Mesothelial cell of epicardium (in vitro differentiated cells): ENCODE measurements at regions not wholly inside any gene's neighbourhood (a gene's known extent, or its start where the extent isn't known, plus 50 kb on each side); places are given as distances from the start of the nearest gene placed in this dataset.
"Not testable (repeated sequence)": the region's sequence is repeated elsewhere in the genome, so short reads cannot be mapped to it uniquely, and the experiment has no call there.

Experiments
- DNase-seq, 2 experiments: peaks; one replicate each; pipeline ENCODE4 v3.0.0; 2021; ENCODE audit warnings: low spot score in 2 of 2; ENCODE audit not compliant: unreplicated experiment in 2 of 2
- H3K27ac Mint-ChIP-seq: 2 replicates; pipeline ENCODE4 v1.8.0; 2021; ENCODE audit warnings: mixed read lengths
- H3K27me3 Mint-ChIP-seq: 2 replicates; pipeline ENCODE4 v1.8.0; 2021; ENCODE audit warnings: low read depth, mixed read lengths
- H3K36me3 Mint-ChIP-seq: 2 replicates; pipeline ENCODE4 v1.8.0; 2021; ENCODE audit warnings: mixed read lengths
- H3K4me1 Mint-ChIP-seq: 2 replicates; pipeline ENCODE4 v1.8.0; 2021; ENCODE audit warnings: mixed read lengths
- H3K4me3 Mint-ChIP-seq: 2 replicates; pipeline ENCODE4 v1.8.0; 2021; ENCODE audit warnings: mild to moderate bottlenecking, moderate library complexity, mixed read lengths
- H3K9me3 Mint-ChIP-seq: 2 replicates; pipeline ENCODE4 v1.8.0; 2021; ENCODE audit warnings: mixed read lengths
- TF ChIP-seq, protein P1 (sequence below): fragments of 200-600 bp; sonication (generic); IDR thresholded peaks from one replicate; pipeline ENCODE4 v1.5.0; 2021; ENCODE audit warnings: antibody characterized with exemption; ENCODE audit not compliant: unreplicated experiment

DNA sequence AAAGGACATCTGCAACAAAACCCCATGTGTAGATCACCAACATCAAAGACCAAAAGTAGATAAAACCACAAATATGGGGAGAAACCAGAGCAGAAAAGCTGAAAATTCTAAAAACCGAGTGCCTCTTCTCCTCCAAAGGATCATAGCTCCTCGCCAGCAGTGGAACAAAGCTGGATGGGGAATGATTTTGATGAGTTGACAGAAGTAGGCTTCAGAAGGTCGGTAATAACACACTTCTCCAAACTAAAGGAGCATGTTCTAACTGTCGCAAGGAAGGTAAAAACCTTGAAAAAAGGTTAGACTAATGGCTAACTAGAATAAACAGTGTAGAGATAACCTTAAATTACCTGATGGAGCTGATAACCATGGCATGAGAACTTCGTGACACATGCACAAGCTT lies 109.9 kb upstream of the SYNCRIP start:
- Mint-ChIP-seq H3K4me1 (peaks cover 11% of the 10 kb centered on the region), H3K4me3 (no peak overlapping the region), H3K27me3 (no peaks in the 10 kb centered on the region), H3K27ac (no peak overlapping the region), H3K36me3 (no peaks in the 10 kb centered on the region), H3K9me3 (peaks cover 5% of the 10 kb centered on the region)
- no peak for DNase-seq
- TF ChIP-seq, protein P1, sequence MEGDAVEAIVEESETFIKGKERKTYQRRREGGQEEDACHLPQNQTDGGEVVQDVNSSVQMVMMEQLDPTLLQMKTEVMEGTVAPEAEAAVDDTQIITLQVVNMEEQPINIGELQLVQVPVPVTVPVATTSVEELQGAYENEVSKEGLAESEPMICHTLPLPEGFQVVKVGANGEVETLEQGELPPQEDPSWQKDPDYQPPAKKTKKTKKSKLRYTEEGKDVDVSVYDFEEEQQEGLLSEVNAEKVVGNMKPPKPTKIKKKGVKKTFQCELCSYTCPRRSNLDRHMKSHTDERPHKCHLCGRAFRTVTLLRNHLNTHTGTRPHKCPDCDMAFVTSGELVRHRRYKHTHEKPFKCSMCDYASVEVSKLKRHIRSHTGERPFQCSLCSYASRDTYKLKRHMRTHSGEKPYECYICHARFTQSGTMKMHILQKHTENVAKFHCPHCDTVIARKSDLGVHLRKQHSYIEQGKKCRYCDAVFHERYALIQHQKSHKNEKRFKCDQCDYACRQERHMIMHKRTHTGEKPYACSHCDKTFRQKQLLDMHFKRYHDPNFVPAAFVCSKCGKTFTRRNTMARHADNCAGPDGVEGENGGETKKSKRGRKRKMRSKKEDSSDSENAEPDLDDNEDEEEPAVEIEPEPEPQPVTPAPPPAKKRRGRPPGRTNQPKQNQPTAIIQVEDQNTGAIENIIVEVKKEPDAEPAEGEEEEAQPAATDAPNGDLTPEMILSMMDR = no peak

- TF ChIP-seq, protein P1 = no peak
- no peak overlapping the region for H3K27ac Mint-ChIP-seq
- H3K4me3 Mint-ChIP-seq = no peak overlapping the region
- no peak for DNase-seq
- H3K4me1 Mint-ChIP-seq = peaks cover 11% of the 10 kb centered on the region
- H3K9me3 Mint-ChIP-seq = peaks cover 5% of the 10 kb centered on the region
- H3K36me3 Mint-ChIP-seq = no peaks in the 10 kb centered on the region
- H3K27me3 Mint-ChIP-seq = no peaks in the 10 kb centered on the region
These were observed 108.8 kb upstream of the SYNCRIP start for GRCh38 chr6:85751374-85752055.

- not testable (repeated sequence) for DNase-seq, H3K4me1 Mint-ChIP-seq, H3K9me3 Mint-ChIP-seq, H3K27ac Mint-ChIP-seq, H3K27me3 Mint-ChIP-seq, H3K36me3 Mint-ChIP-seq, H3K4me3 Mint-ChIP-seq
These were observed 107.5 kb upstream of the SYNCRIP start for GRCh38 chr6:85750146-85750545.

- TF ChIP-seq, protein P1 = no peak
- DNase-seq = no peak
- Mint-ChIP-seq H3K4me3 (no peak overlapping the region), H3K4me1 (no peaks in the 10 kb centered on the region), H3K27me3 (no peaks in the 10 kb centered on the region), H3K36me3 (no peaks in the 10 kb centered on the region), H3K27ac (no peak overlapping the region), H3K9me3 (peaks cover 5% of the 10 kb centered on the region)
These were observed 106.5 kb upstream of the SYNCRIP start for GRCh38 chr6:85749236-85749635.

DNA sequence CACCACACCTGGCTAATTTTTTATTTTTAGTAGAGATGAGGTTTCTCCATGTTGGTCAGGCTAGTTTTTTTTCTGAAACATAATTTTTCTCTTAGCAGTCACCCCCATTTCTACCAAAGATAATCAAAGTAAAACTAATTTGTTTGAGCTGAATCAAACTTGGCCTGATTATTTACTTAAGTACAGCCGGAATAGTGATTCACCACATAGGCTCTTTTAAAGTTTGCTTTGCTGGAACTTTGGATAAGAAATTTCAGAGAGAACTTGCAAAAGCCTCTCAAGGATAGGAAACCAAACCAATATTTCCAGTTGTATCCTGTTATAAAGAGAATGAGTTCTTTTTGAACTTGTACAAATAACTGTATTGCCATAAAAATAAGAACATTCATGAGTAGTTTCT lies 105.0 kb upstream of the SYNCRIP start:
- DNase-seq = no peak
- Mint-ChIP-seq H3K4me3 (no peak overlapping the region), H3K9me3 (peaks cover 4% of the 10 kb centered on the region), H3K27me3 (no peaks in the 10 kb centered on the region), H3K4me1 (no peaks in the 10 kb centered on the region), H3K36me3 (no peaks in the 10 kb centered on the region), H3K27ac (no peak overlapping the region)
- TF ChIP-seq, protein P1 = no peak

GRCh38 chr6:85747093-85747492 lies 104.4 kb upstream of the SYNCRIP start:
- no peak for DNase-seq
- Mint-ChIP-seq H3K4me3 (no peak overlapping the region), H3K4me1 (no peaks in the 10 kb centered on the region), H3K9me3 (peaks cover 9% of the 10 kb centered on the region), H3K27ac (no peak overlapping the region), H3K36me3 (no peaks in the 10 kb centered on the region), H3K27me3 (no peaks in the 10 kb centered on the region)
- TF ChIP-seq, protein P1 = no peak
